OCI-LY7 (cell line): ENCODE measurements at regions not wholly inside any gene's neighbourhood (a gene's known extent, or its start where the extent isn't known, plus 50 kb on each side); places are given as distances from the start of the nearest gene placed in this dataset.
"Not testable (repeated sequence)": the region's sequence is repeated elsewhere in the genome, so short reads cannot be mapped to it uniquely, and the experiment has no call there.

Experiments
- BruUV-seq: library from RNA; stranded (reverse); fragments of 400-500 nt; replicated peaks from 2 replicates; lab custom pipeline; 2021; lab: Mats Ljungman, UMichigan
- CTCF ChIA-PET: fragments of 300-600 bp; sonication (Branson Sonifier 250); formaldehyde crosslinking; loops from one replicate; lab custom pipeline; 2022; ENCODE audit warnings: antibody characterized with exemption; ENCODE audit not compliant: unreplicated experiment; lab: Charles Lee
- POLR2A ChIA-PET: fragments of 300-600 bp; sonication (Branson Sonifier 250); formaldehyde crosslinking; loops from one replicate; lab custom pipeline; 2022; ENCODE audit warnings: antibody characterized with exemption; lab: Charles Lee
- DNase-seq: peaks from one replicate; pipeline ENCODE4 v3.0.0-alpha.2; 2015; ENCODE audit warnings: low spot score
- H2AFZ ChIP-seq: fragments of 200-600 bp; sonication (generic), shearing (Covaris generic); 2 replicates; pipeline ENCODE4 v1.6.1; 2014; ENCODE audit warnings: mild to moderate bottlenecking, antibody characterized with exemption, low read length, moderate library complexity
- H3K27ac ChIP-seq: fragments of 200-600 bp; sonication (generic); 2 replicates; pipeline ENCODE4 v1.5.1; 2014; ENCODE audit warnings: mixed run types, low read depth, mild to moderate bottlenecking, moderate library complexity, low read length, inconsistent platforms; ENCODE audit not compliant: poor library complexity, severe bottlenecking
- H3K36me3 ChIP-seq: fragments of 200-600 bp; sonication (generic); 2 replicates; pipeline ENCODE4 v1.6.1; 2014; ENCODE audit warnings: mild to moderate bottlenecking, antibody characterized with exemption, low read length, moderate library complexity, mixed read lengths; ENCODE audit not compliant: insufficient read depth
- H3K4me1 ChIP-seq: fragments of 200-600 bp; sonication (generic); 2 replicates; pipeline ENCODE4 v1.5.1; 2014; ENCODE audit warnings: mild to moderate bottlenecking, low read length; ENCODE audit not compliant: insufficient read depth, poor library complexity, severe bottlenecking
- H3K4me2 ChIP-seq: fragments of 200-600 bp; sonication (generic); 2 replicates; pipeline ENCODE4 v1.6.1; 2014; ENCODE audit warnings: mild to moderate bottlenecking, low read length
- H3K4me3 ChIP-seq: fragments of 200-600 bp; sonication (generic); 2 replicates; pipeline ENCODE4 v1.5.1; 2014; ENCODE audit warnings: mild to moderate bottlenecking, low read depth, low read length; ENCODE audit not compliant: poor library complexity, severe bottlenecking
- H3K79me2 ChIP-seq: fragments of 200-600 bp; sonication (generic); 2 replicates; pipeline ENCODE4 v1.6.1; 2016; ENCODE audit warnings: low read depth, mild to moderate bottlenecking, low read length, moderate library complexity, mixed read lengths; ENCODE audit not compliant: insufficient read depth
- H3K9me2 ChIP-seq: fragments of 200-600 bp; sonication (generic); 2 replicates; pipeline ENCODE4 v1.6.1; 2016; ENCODE audit warnings: mild to moderate bottlenecking, low read length, mixed read lengths; ENCODE audit not compliant: insufficient read depth
- H3K9me3 ChIP-seq: fragments of 200-600 bp; sonication (generic); 2 replicates; pipeline ENCODE4 v1.6.1; 2014; ENCODE audit warnings: mild to moderate bottlenecking, mixed run types, low read length, mixed read lengths
- H4K20me1 ChIP-seq: fragments of 200-600 bp; sonication (generic); 2 replicates; pipeline ENCODE4 v1.6.1; 2014; ENCODE audit warnings: mild to moderate bottlenecking, antibody characterized with exemption, low read length, moderate library complexity, mixed read lengths; ENCODE audit not compliant: insufficient read depth
- CTCF ChIP-seq: fragments of 200-600 bp; sonication (generic); conservative IDR thresholded peaks from 2 replicates; pipeline ENCODE4 v1.5.1; 2014; ENCODE audit warnings: mild to moderate bottlenecking, antibody characterized with exemption, low read length, moderate library complexity, mixed read lengths
- EZH2phosphoT487 ChIP-seq: fragments of 200-600 bp; sonication (generic); IDR thresholded peaks from 2 replicates; pipeline ENCODE4 v1.6.1; 2018; ENCODE audit warnings: low read depth, borderline replicate concordance, mild to moderate bottlenecking, mixed run types, antibody characterized with exemption, low read length, moderate library complexity, mixed read lengths
- intact Hi-C: fragments of 100-400 bp; cut with micrococcal nuclease; formaldehyde crosslinking; loops from one replicate; pipeline ENCODE4 v1.10.0; 2022; ENCODE audit not compliant: unreplicated experiment

- TF ChIP-seq EZH2phosphoT487 (no peak), CTCF (no peak)
- Histone ChIP-seq H3K79me2 (no peaks in the 10 kb centered on the region), H3K9me2 (no peaks in the 10 kb centered on the region), H3K9me3 (no peaks in the 10 kb centered on the region), H3K4me3 (no peak overlapping the region), H3K36me3 (no peaks in the 10 kb centered on the region), H3K4me2 (no peak overlapping the region), H3K4me1 (no peaks in the 10 kb centered on the region), H2AFZ (no peak overlapping the region), H3K27ac (no peak overlapping the region), H4K20me1 (no peaks in the 10 kb centered on the region)
- no TSS peak for BruUV-seq
- POLR2A ChIA-PET, result interaction anchor here (0.6 kb wide), 1 partner anchor 24 kb away, joined by 3 read pairs; no protein-coding TSS in a partner anchor
- DNase-seq, result no peak
- CTCF ChIA-PET, result no interaction called here
- intact Hi-C loops, result no loop called here
These were observed 107.9 kb upstream of the ALDH1A3 start for GRCh38 chr15:100771746-100772145.

- Histone ChIP-seq H3K9me2 (no peaks in the 10 kb centered on the region), H3K4me2 (no peak overlapping the region), H3K79me2 (no peaks in the 10 kb centered on the region), H4K20me1 (no peaks in the 10 kb centered on the region), H2AFZ (no peak overlapping the region), H3K9me3 (no peaks in the 10 kb centered on the region), H3K4me3 (no peak overlapping the region), H3K4me1 (no peaks in the 10 kb centered on the region), H3K36me3 (no peaks in the 10 kb centered on the region), H3K27ac (no peak overlapping the region)
- POLR2A ChIA-PET, result interaction anchor here (0.5 kb wide), 1 partner anchor 1610 kb away, joined by 5 read pairs; no protein-coding TSS in a partner anchor
- no peak for TF ChIP-seq EZH2phosphoT487
- TF ChIP-seq CTCF, result no peak
- DNase-seq, result no peak
- BruUV-seq, result no TSS peak
- intact Hi-C loops, result no loop called here
- CTCF ChIA-PET, result interaction anchor here (0.6 kb wide), 1 partner anchor 537 kb away, joined by 3 read pairs; no protein-coding TSS in a partner anchor
These were observed 107.2 kb upstream of the ALDH1A3 start for GRCh38 chr15:100772478-100772877.

GRCh38 chr15:100772892-100773520 is 106.6 kb upstream of the ALDH1A3 start:
- ChIA-PET POLR2A (interaction anchor here (0.5 kb wide), 1 partner anchor 1610 kb away, joined by 5 read pairs; no protein-coding TSS in a partner anchor), CTCF (interaction anchor here (0.6 kb wide), 1 partner anchor 536 kb away, joined by 3 read pairs; no protein-coding TSS in a partner anchor)
- Histone ChIP-seq H3K36me3 (no peaks in the 10 kb centered on the region), H3K9me3 (no peaks in the 10 kb centered on the region), H2AFZ (no peak overlapping the region), H3K79me2 (no peaks in the 10 kb centered on the region), H3K9me2 (no peaks in the 10 kb centered on the region), H3K27ac (no peak overlapping the region), H4K20me1 (no peaks in the 10 kb centered on the region), H3K4me2 (no peak overlapping the region), H3K4me3 (no peak overlapping the region), H3K4me1 (no peaks in the 10 kb centered on the region)
- intact Hi-C loops, result no loop called here
- TF ChIP-seq CTCF (no peak), EZH2phosphoT487 (no peak)
- no TSS peak for BruUV-seq
- no peak for DNase-seq

- H3K9me2 ChIP-seq, H3K4me3 ChIP-seq, BruUV-seq, H3K36me3 ChIP-seq, DNase-seq, intact Hi-C loops, H3K9me3 ChIP-seq, H4K20me1 ChIP-seq, H3K27ac ChIP-seq, H3K79me2 ChIP-seq, POLR2A ChIA-PET, H2AFZ ChIP-seq, H3K4me1 ChIP-seq, CTCF ChIA-PET, H3K4me2 ChIP-seq: not testable (repeated sequence)
These were observed 105.6 kb upstream of the ALDH1A3 start for GRCh38 chr15:100774044-100774443.
